Testis (tissue), 2 donors: ENCODE measurements at regions not wholly inside any gene's neighbourhood (a gene's known extent, or its start where the extent isn't known, plus 50 kb on each side); places are given as distances from the start of the nearest gene placed in this dataset.

ENCODE experiments used
- DNase-seq: peaks from one replicate; pipeline ENCODE4 v3.0.0-alpha.2; 2019
- H3K27ac ChIP-seq, 2 donors: fragments of 200-600 bp; sonication (generic); one replicate each; pipeline ENCODE4 v1.5.1; 2019
- H3K27me3 ChIP-seq: fragments of 200-600 bp; sonication (generic); one replicate; pipeline ENCODE4 v1.5.1; 2019
- H3K36me3 ChIP-seq: fragments of 200-600 bp; sonication (generic); one replicate; pipeline ENCODE4 v1.5.1; 2017; ENCODE audit warnings: low read depth; ENCODE audit errors: missing control alignments
- H3K4me1 ChIP-seq: fragments of 200-600 bp; sonication (generic); one replicate; pipeline ENCODE4 v1.5.1; 2019
- H3K4me3 ChIP-seq, 2 donors: fragments of 200-600 bp; sonication (generic); one replicate each; pipeline ENCODE4 v1.5.1; 2017 to 2019
- H3K9me3 ChIP-seq: fragments of 200-600 bp; sonication (generic); one replicate; pipeline ENCODE4 v1.5.1; 2017
- CTCF ChIP-seq, 3 experiments: fragments of 450-650 bp in 2 of 3; fragments of 200-600 bp in 1 of 3; sonication (generic) in 1 of 3; IDR thresholded peaks; one replicate each; pipeline ENCODE4 v1.5.1; 2016 to 2019; ENCODE audit warnings: antibody characterized with exemption in 3 of 3, mild to moderate bottlenecking in 2 of 3, moderate library complexity in 1 of 3
- POLR2A ChIP-seq: fragments of 450-650 bp; IDR thresholded peaks from one replicate; pipeline ENCODE4 v1.6.1; 2017; ENCODE audit warnings: antibody characterized with exemption, mild to moderate bottlenecking, moderate library complexity
- WGBS, 2 donors: methylation state at CpG; one replicate each; pipeline ENCODE4 v1.1.5; 2018; 5-methylcytosine and 5-hydroxymethylcytosine counted together
- intact Hi-C: fragments of 100-400 bp; cut with DNase I; formaldehyde crosslinking; loops from one replicate; pipeline ENCODE4 v1.15.1; 2023; ENCODE audit warnings: low total_unique reads

- Histone ChIP-seq H3K4me3 (no peak overlapping the region), H3K4me1 (peaks cover 17% of the 10 kb centered on the region), H3K27ac (no peak overlapping the region), H3K9me3 (no peaks in the 10 kb centered on the region), H3K27me3 (no peaks in the 10 kb centered on the region), H3K36me3 (no peaks in the 10 kb centered on the region)
- DNase-seq: no peak
- 66 to 72% methylated on average over 7 of the region's 7 CpGs for WGBS, 2 donors
- intact Hi-C loops: no loop called here
- TF ChIP-seq POLR2A: no peak
- no peak for TF ChIP-seq CTCF (IDR thresholded peaks at IDR 0.05)
Observed at GRCh38 chr2:43097644-43098408, 128.6 kb downstream of the ZFP36L2 start.

- Histone ChIP-seq H3K9me3 (no peaks in the 10 kb centered on the region), H3K27ac (no peak overlapping the region), H3K4me3 (no peak overlapping the region), H3K27me3 (no peaks in the 10 kb centered on the region), H3K36me3 (no peaks in the 10 kb centered on the region), H3K4me1 (no peaks in the 10 kb centered on the region)
- WGBS, 2 donors: 92 to 93% methylated on average over 4 of the region's 4 CpGs
- TF ChIP-seq CTCF (IDR thresholded peaks at IDR 0.05) (no peak), POLR2A (no peak)
- DNase-seq: no peak
- intact Hi-C loops: no loop called here
Observed at GRCh38 chr2:43095533-43096295, 130.7 kb downstream of the ZFP36L2 start.

- Histone ChIP-seq H3K4me1 (no peaks in the 10 kb centered on the region), H3K36me3 (no peaks in the 10 kb centered on the region), H3K4me3 (no peak overlapping the region), H3K27me3 (no peaks in the 10 kb centered on the region), H3K9me3 (no peaks in the 10 kb centered on the region), H3K27ac (no peak overlapping the region)
- DNase-seq: no peak
- intact Hi-C loops: no loop called here
- TF ChIP-seq CTCF (IDR thresholded peaks at IDR 0.05): no peak
- TF ChIP-seq POLR2A: no peak
- 63 to 67% methylated on average over 1 to 2 of the region's 2 CpGs for WGBS, 2 donors
Observed at GRCh38 chr2:43092520-43093179, 133.8 kb downstream of the ZFP36L2 start.

GRCh38 chr2:43090317-43090716, 136.1 kb downstream of the ZFP36L2 start:
- WGBS, 2 donors: 80 to 100% methylated on average over 1 of the region's 1 CpG
- Histone ChIP-seq H3K27me3 (no peaks in the 10 kb centered on the region), H3K9me3 (no peaks in the 10 kb centered on the region), H3K4me1 (peaks cover 19% of the 10 kb centered on the region), H3K4me3 (no peak overlapping the region), H3K27ac (no peak overlapping the region), H3K36me3 (no peaks in the 10 kb centered on the region)
- no peak for DNase-seq
- intact Hi-C loops: no loop called here
- TF ChIP-seq POLR2A: no peak
- no peak for TF ChIP-seq CTCF (IDR thresholded peaks at IDR 0.05)
